GM12878 (cell line): ENCODE measurements at regions not wholly inside any gene's neighbourhood (a gene's known extent, or its start where the extent isn't known, plus 50 kb on each side); places are given as distances from the start of the nearest gene placed in this dataset.

ENCODE experiments used
- ATAC-seq: fragments of 200-7000 bp; cut with Tn5 transposase; 3 replicates; pipeline ENCODE4 v1.9.1; 2020; ENCODE audit warnings: mild to moderate bottlenecking, moderate library complexity
- BruUV-seq: library from RNA; stranded (reverse); fragments of 400-500 nt; replicated peaks from 2 replicates; lab custom pipeline; 2021; lab: Mats Ljungman, UMichigan
- CTCF ChIA-PET: fragments of 300-600 bp; sonication (Branson Sonifier 250); formaldehyde crosslinking; extraction: SDS; loops from one replicate; lab custom pipeline; 2021; ENCODE audit warnings: inconsistent platforms; lab: Yijun Ruan, JAX
- POLR2A ChIA-PET: fragments of 350-600 bp; formaldehyde crosslinking; extraction: SDS; loops from one replicate; lab custom pipeline; 2021; ENCODE audit warnings: inconsistent platforms; lab: Charles Lee
- RAD21 ChIA-PET: fragments of 300-600 bp; sonication (Branson Sonifier 250); formaldehyde crosslinking; loops from one replicate; lab custom pipeline; 2023; ENCODE audit warnings: antibody characterized with exemption; ENCODE audit not compliant: unreplicated experiment; lab: Charles Lee
- SMC1A ChIA-PET: fragments of 300-600 bp; sonication (Branson Sonifier 250); formaldehyde crosslinking; loops from one replicate; lab custom pipeline; 2023; ENCODE audit not compliant: unreplicated experiment, uncharacterized antibody; lab: Charles Lee
- DNase-seq: peaks from one replicate; pipeline ENCODE4 v3.0.0-alpha.2; 2011; ENCODE audit warnings: low read depth, low spot score
- FAIRE-seq: peaks from 3 replicates; lab custom pipeline; 2011; peaks lifted over from hg19 to GRCh38; lab: Jason Lieb, UNC
- H2AFZ ChIP-seq: 2 replicates; pipeline ENCODE4 v1.6.0; 2011; ENCODE audit warnings: low read depth, low read length, control low read depth; ENCODE audit not compliant: control insufficient read depth
- H3K27ac ChIP-seq: 2 replicates; pipeline ENCODE4 v1.5.1; 2011; ENCODE audit warnings: control low read depth; ENCODE audit not compliant: control insufficient read depth, insufficient read depth
- H3K27me3 ChIP-seq, 2 experiments: replicated peaks in 1 of 2; 2 replicates each; pipeline versions ENCODE4 v1.6.0 to v1.6.1; 2011; ENCODE audit warnings: low read length in 1 of 2; ENCODE audit not compliant: control insufficient read depth in 2 of 2, insufficient read depth in 2 of 2
- H3K36me3 ChIP-seq, 2 experiments: 2 replicates each; pipeline ENCODE4 v1.5.1; 2011; ENCODE audit warnings: low read length in 1 of 2; ENCODE audit not compliant: control insufficient read depth in 2 of 2, insufficient read depth in 2 of 2
- H3K4me1 ChIP-seq: 2 replicates; pipeline ENCODE4 v1.6.1; 2011; ENCODE audit warnings: mild to moderate bottlenecking, low read length, moderate library complexity, mixed read lengths; ENCODE audit not compliant: control insufficient read depth, insufficient read depth
- H3K4me2 ChIP-seq: 2 replicates; pipeline ENCODE4 v1.6.0; 2011; ENCODE audit warnings: control low read depth; ENCODE audit not compliant: control insufficient read depth, insufficient read depth
- H3K4me3 ChIP-seq: fragments of 200-600 bp; sonication (generic); 2 replicates; pipeline ENCODE4 v1.5.1; 2016
- H3K79me2 ChIP-seq: 2 replicates; pipeline ENCODE4 v1.6.0; 2011; ENCODE audit warnings: low read length; ENCODE audit not compliant: control insufficient read depth, insufficient read depth
- H3K9ac ChIP-seq: 2 replicates; pipeline ENCODE4 v1.8.0; 2011; ENCODE audit warnings: low read length, control low read depth, mixed read lengths; ENCODE audit not compliant: control insufficient read depth, insufficient read depth
- H3K9me3 ChIP-seq: replicated peaks from 3 replicates; pipeline ENCODE4 v1.5.1; 2011; ENCODE audit warnings: mild to moderate bottlenecking, low read length; ENCODE audit not compliant: control insufficient read depth, insufficient read depth
- H4K20me1 ChIP-seq: 2 replicates; pipeline ENCODE4 v1.6.0; 2011; ENCODE audit not compliant: control insufficient read depth, insufficient read depth
- BRCA1 ChIP-seq: IDR thresholded peaks from 2 replicates; pipeline ENCODE4 v1.6.1; 2011; ENCODE audit warnings: low read depth, low read length, improper control_type of control experiment
- CHD2 ChIP-seq: IDR thresholded peaks from 2 replicates; pipeline ENCODE4 v1.6.1; 2011; ENCODE audit warnings: low read depth, low read length, improper control_type of control experiment, borderline replicate concordance
- E2F4 ChIP-seq: IDR thresholded peaks from 2 replicates; pipeline ENCODE4 v1.6.1; 2012; ENCODE audit warnings: low read depth, low read length, improper control_type of control experiment
- JUND ChIP-seq: IDR thresholded peaks from 2 replicates; pipeline ENCODE4 v1.6.1; 2012; ENCODE audit warnings: low read depth, mild to moderate bottlenecking, low read length, improper control_type of control experiment, moderate library complexity
- RCOR1 ChIP-seq: conservative IDR thresholded peaks from 2 replicates; pipeline ENCODE4 v1.6.1; 2012; ENCODE audit warnings: low read depth, low read length, improper control_type of control experiment
- RELB ChIP-seq: fragments of 450-650 bp; IDR thresholded peaks from 2 replicates; pipeline ENCODE4 v1.6.1; 2017; ENCODE audit warnings: low read depth, mild to moderate bottlenecking, moderate library complexity
- RUNX3 ChIP-seq: IDR thresholded peaks from 2 replicates; pipeline ENCODE4 v1.6.1; 2012; ENCODE audit warnings: low read length, inconsistent platforms
- SMAD1 ChIP-seq: fragments of 450-650 bp; IDR thresholded peaks from 2 replicates; pipeline ENCODE4 v1.6.1; 2018; ENCODE audit warnings: mild to moderate bottlenecking, low read depth; ENCODE audit not compliant: partially characterized antibody
- SPI1 ChIP-seq: IDR thresholded peaks from 2 replicates; pipeline ENCODE4 v1.6.1; 2011; ENCODE audit warnings: low read depth, mild to moderate bottlenecking, low read length, moderate library complexity, borderline replicate concordance; ENCODE audit not compliant: insufficient read depth
- SRF ChIP-seq, 2 experiments: IDR thresholded peaks; 2 replicates each; pipeline ENCODE4 v1.6.1; 2011; ENCODE audit warnings: low read depth in 2 of 2, low read length in 2 of 2, mild to moderate bottlenecking in 1 of 2, moderate library complexity in 1 of 2
- SUPT20H ChIP-seq: IDR thresholded peaks from 2 replicates; pipeline ENCODE4 v1.6.1; 2011; ENCODE audit warnings: low read depth, mild to moderate bottlenecking, low read length, moderate library complexity, borderline replicate concordance; ENCODE audit not compliant: control insufficient read depth
- TARDBP ChIP-seq: IDR thresholded peaks from 2 replicates; pipeline ENCODE4 v1.6.1; 2016; ENCODE audit warnings: borderline replicate concordance
- ZNF207 ChIP-seq: fragments of 450-650 bp; IDR thresholded peaks from 2 replicates; pipeline ENCODE4 v1.6.1; 2014; ENCODE audit warnings: antibody characterized with exemption, mild to moderate bottlenecking, borderline replicate concordance
- WGBS: methylation state at CpG from one replicate; pipeline ENCODE4 v1.1.6; 2016; ENCODE audit warnings: low lambda C conversion rate; ENCODE audit not compliant: insufficient replicate concordance, insufficient coverage; ENCODE audit errors: missing lambda C conversion rate; 5-methylcytosine and 5-hydroxymethylcytosine counted together
- in situ Hi-C: fragments of 300-500 bp; cut with MboI; formaldehyde crosslinking; loops from 9 replicates; pipeline ENCODE4 v1.14.3; 2018; ENCODE audit warnings: mixed read lengths
- intact Hi-C: fragments of 100-400 bp; cut with micrococcal nuclease; formaldehyde crosslinking; loops from one replicate; pipeline ENCODE4 v1.14.2; 2022; ENCODE audit not compliant: unreplicated experiment
- TF ChIP-seq, protein P1 (sequence below): fragments of 450-650 bp; IDR thresholded peaks from 2 replicates; pipeline ENCODE4 v1.6.1; 2017; ENCODE audit warnings: mild to moderate bottlenecking
- TF ChIP-seq, protein P2 (sequence below): fragments of 450-650 bp; IDR thresholded peaks from 2 replicates; pipeline ENCODE4 v1.6.1; 2016; ENCODE audit warnings: mild to moderate bottlenecking

DNA sequence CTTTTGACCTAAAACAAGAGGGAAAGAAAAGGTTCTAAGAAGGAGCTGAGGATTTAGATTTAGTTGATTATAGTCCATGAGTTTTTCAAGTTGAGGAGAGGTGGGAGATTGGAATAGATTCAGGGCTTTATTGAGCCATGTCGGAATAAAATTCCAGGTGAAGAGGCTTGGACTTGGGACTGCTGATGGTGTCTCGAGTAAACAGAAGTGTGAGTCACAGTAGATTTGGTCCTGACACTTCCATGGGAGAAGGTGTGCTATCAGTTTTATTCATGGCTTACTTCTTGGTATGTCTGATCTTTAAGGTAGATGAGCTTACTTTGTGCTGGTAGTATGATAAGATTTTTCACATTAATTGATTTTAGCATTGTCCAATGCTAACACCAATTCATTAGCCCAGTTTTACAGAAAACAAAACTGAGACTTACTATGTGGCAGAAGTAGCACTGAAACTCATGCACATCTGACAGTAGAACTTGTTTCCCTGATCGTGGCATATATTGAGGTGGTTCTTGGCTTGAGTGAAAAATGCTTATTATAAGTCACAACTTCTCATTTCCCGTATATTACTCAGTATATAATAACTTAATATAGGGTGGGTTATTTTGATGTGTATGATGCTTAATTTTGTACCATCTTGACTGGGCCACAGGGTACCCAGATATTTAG, 172.4 kb upstream of the IGF1 start (continued):
- TF ChIP-seq SPI1, result no peak
- TF ChIP-seq, protein P1, sequence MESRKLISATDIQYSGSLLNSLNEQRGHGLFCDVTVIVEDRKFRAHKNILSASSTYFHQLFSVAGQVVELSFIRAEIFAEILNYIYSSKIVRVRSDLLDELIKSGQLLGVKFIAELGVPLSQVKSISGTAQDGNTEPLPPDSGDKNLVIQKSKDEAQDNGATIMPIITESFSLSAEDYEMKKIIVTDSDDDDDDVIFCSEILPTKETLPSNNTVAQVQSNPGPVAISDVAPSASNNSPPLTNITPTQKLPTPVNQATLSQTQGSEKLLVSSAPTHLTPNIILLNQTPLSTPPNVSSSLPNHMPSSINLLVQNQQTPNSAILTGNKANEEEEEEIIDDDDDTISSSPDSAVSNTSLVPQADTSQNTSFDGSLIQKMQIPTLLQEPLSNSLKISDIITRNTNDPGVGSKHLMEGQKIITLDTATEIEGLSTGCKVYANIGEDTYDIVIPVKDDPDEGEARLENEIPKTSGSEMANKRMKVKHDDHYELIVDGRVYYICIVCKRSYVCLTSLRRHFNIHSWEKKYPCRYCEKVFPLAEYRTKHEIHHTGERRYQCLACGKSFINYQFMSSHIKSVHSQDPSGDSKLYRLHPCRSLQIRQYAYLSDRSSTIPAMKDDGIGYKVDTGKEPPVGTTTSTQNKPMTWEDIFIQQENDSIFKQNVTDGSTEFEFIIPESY, result no peak

DNA sequence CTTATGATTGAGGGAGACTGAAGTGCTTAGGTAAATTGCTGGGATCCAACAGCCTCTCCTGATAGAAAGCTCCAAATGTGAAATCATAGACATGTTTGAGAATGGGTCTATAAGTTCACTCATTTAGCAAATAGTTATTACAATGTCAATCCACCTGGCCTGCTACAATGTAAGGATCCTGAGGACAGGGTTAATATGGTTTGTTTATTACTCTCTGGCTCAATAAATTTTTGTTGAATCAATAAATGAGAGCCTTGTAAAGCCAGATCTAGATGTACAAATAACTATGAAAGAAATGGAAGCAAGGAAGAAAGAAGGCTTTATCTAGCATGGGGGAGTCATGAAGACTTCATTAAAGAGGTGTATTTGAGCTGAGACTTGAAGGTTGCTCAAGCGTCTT, 165.6 kb upstream of the IGF1 start:
- FAIRE-seq, result no peak
- in situ Hi-C loops, result no loop called here
- TF ChIP-seq SMAD1 (no peak), SUPT20H (no peak), RCOR1 (no peak), CHD2 (no peak), SRF (IDR thresholded peaks at IDR 0.05; ENCODE audit: low read depth in 2 of 2, low read length in 2 of 2) (no peak), ZNF207 (no peak), RELB (no peak), JUND (no peak), RUNX3 (no peak), BRCA1 (no peak), TARDBP (no peak), E2F4 (no peak)
- TF ChIP-seq, protein P2, sequence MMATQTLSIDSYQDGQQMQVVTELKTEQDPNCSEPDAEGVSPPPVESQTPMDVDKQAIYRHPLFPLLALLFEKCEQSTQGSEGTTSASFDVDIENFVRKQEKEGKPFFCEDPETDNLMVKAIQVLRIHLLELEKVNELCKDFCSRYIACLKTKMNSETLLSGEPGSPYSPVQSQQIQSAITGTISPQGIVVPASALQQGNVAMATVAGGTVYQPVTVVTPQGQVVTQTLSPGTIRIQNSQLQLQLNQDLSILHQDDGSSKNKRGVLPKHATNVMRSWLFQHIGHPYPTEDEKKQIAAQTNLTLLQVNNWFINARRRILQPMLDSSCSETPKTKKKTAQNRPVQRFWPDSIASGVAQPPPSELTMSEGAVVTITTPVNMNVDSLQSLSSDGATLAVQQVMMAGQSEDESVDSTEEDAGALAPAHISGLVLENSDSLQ, result no peak
- TF ChIP-seq, protein P1, result no peak

More for the DNA sequence above, 165.6 kb upstream of the IGF1 start:
- BruUV-seq, result no TSS peak
- Histone ChIP-seq H2AFZ (no peak overlapping the region), H3K4me3 (no peak overlapping the region), H3K4me2 (no peak overlapping the region), H3K9ac (no peak overlapping the region), H3K79me2 (no peaks in the 10 kb centered on the region), H3K9me3 (no peaks in the 10 kb centered on the region; the same call in 2 of the 3 replicates), H3K36me3 (no peaks in the 10 kb centered on the region), H3K27ac (no peak overlapping the region), H3K4me1 (no peaks in the 10 kb centered on the region), H4K20me1 (no peaks in the 10 kb centered on the region), H3K27me3 (no peaks in the 10 kb centered on the region)
- SMC1A ChIA-PET, result no interaction called here
- CTCF ChIA-PET, result no interaction called here
- RAD21 ChIA-PET, result no interaction called here
- intact Hi-C loops, result no loop called here
- 34% methylated on average over 1 of the region's 1 CpG for WGBS
- no peak for ATAC-seq
- DNase-seq, result no peak
- POLR2A ChIA-PET, result no interaction called here
